Caco-2 (cell line): ENCODE measurements at regions not wholly inside any gene's neighbourhood (a gene's known extent, or its start where the extent isn't known, plus 50 kb on each side); places are given as distances from the start of the nearest gene placed in this dataset.

Source experiments
- BruUV-seq: library from RNA; stranded (reverse); fragments of 400-500 nt; replicated peaks from 2 replicates; lab custom pipeline; 2021; lab: Mats Ljungman, UMichigan
- CTCF ChIA-PET: fragments of 300-600 bp; sonication (Branson Sonifier 250); formaldehyde crosslinking; loops from one replicate; lab custom pipeline; 2022; ENCODE audit warnings: antibody characterized with exemption; lab: Charles Lee
- POLR2A ChIA-PET: fragments of 300-600 bp; sonication (Branson Sonifier 250); formaldehyde crosslinking; loops from one replicate; lab custom pipeline; 2022; ENCODE audit warnings: antibody characterized with exemption; lab: Charles Lee
- DNase-seq, 2 experiments: peaks; one replicate each; pipeline versions ENCODE4 v3.0.0 to v3.0.0-alpha.2; 2020 to 2022
- H3K27me3 ChIP-seq: replicated peaks from 2 replicates; pipeline ENCODE4 v1.6.0; 2011; ENCODE audit warnings: low read length; ENCODE audit not compliant: control insufficient read depth, insufficient read depth
- H3K36me3 ChIP-seq: 2 replicates; pipeline ENCODE4 v1.5.1; 2011; ENCODE audit warnings: low read length; ENCODE audit not compliant: control insufficient read depth, insufficient read depth
- H3K4me1 ChIP-seq: fragments of 250-450 bp; sonication (Bioruptor Pico); 2 replicates; pipeline ENCODE4 v1.5.1; 2020; ENCODE audit warnings: mild to moderate bottlenecking
- H3K4me3 ChIP-seq: 2 replicates; pipeline ENCODE4 v1.5.1; 2011; ENCODE audit warnings: low read depth, mild to moderate bottlenecking, control low read depth, low read length
- H3K9me3 ChIP-seq: fragments of 250-450 bp; sonication (Bioruptor Pico); 2 replicates; pipeline ENCODE4 v1.5.1; 2020; ENCODE audit warnings: mild to moderate bottlenecking, moderate library complexity
- H3K27ac Mint-ChIP-seq: one replicate; pipeline ENCODE4 v1.8.0; 2022; ENCODE audit warnings: mixed read lengths; ENCODE audit not compliant: unreplicated experiment
- H3K27me3 Mint-ChIP-seq: one replicate; pipeline ENCODE4 v1.8.0; 2022; ENCODE audit warnings: mixed read lengths; ENCODE audit not compliant: insufficient read depth, unreplicated experiment
- H3K36me3 Mint-ChIP-seq: one replicate; pipeline ENCODE4 v1.8.0; 2022; ENCODE audit warnings: mild to moderate bottlenecking, mixed read lengths; ENCODE audit not compliant: insufficient read depth, unreplicated experiment
- H3K4me1 Mint-ChIP-seq: one replicate; pipeline ENCODE4 v1.8.0; 2022; ENCODE audit warnings: low read depth, mixed read lengths; ENCODE audit not compliant: unreplicated experiment
- H3K4me3 Mint-ChIP-seq: one replicate; pipeline ENCODE4 v1.8.0; 2022; ENCODE audit warnings: mild to moderate bottlenecking, moderate library complexity, mixed read lengths; ENCODE audit not compliant: unreplicated experiment
- H3K9me3 Mint-ChIP-seq: one replicate; pipeline ENCODE4 v1.8.0; 2022; ENCODE audit warnings: mixed read lengths; ENCODE audit not compliant: unreplicated experiment
- CTCF ChIP-seq, 2 experiments: fragments of 200-600 bp in 1 of 2; IDR thresholded peaks; 1 replicate in 1 of 2; 2 replicates in 1 of 2; pipeline versions ENCODE4 v1.5.1 to v1.8.0; 2011 to 2022; ENCODE audit warnings: antibody characterized with exemption in 1 of 2, control low read depth in 1 of 2, inconsistent platforms in 1 of 2, low read depth in 1 of 2, low read length in 1 of 2, mild to moderate bottlenecking in 1 of 2, moderate library complexity in 1 of 2; ENCODE audit not compliant: insufficient read depth in 1 of 2, severe bottlenecking in 1 of 2, unreplicated experiment in 1 of 2
- intact Hi-C: fragments of 100-400 bp; cut with micrococcal nuclease; formaldehyde crosslinking; loops from one replicate; pipeline ENCODE4 v1.10.0; 2022; ENCODE audit not compliant: unreplicated experiment

DNA sequence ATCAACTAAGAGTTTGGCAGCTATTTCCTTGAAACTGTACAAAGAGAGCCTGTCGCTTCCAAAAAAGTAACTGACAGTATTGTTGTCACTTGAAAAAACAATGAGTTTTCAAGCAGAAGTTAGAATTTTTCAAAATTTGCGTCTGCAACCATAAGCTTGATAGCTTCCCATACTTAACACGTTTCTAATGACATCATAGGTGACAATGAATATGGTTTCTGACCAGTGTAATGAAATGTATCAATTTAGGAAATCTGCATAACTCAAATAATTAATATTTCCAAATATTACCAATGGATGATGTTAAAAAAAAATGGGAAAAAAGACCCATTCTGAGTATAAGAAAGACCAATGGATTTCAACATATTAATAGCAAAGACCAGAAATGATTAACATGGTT, 165.4 kb upstream of the CRY1 start:
- no peak for DNase-seq
- no peaks in the 10 kb centered on the region for H3K36me3 Mint-ChIP-seq
- POLR2A ChIA-PET = no interaction called here
- Histone ChIP-seq H3K27me3 (no peaks in the 10 kb centered on the region), H3K4me3 (no peak overlapping the region), H3K9me3 (peaks cover 4% of the 10 kb centered on the region; the same call in 1 of the 2 replicates), H3K36me3 (no peaks in the 10 kb centered on the region), H3K4me1 (no peaks in the 10 kb centered on the region)
- intact Hi-C loops = no loop called here
- H3K27me3 Mint-ChIP-seq = peaks cover 10% of the 10 kb centered on the region
- CTCF ChIA-PET = no interaction called here
- no peaks in the 10 kb centered on the region for H3K9me3 Mint-ChIP-seq
- BruUV-seq = no TSS peak
- no peak overlapping the region for H3K27ac Mint-ChIP-seq
- H3K4me3 Mint-ChIP-seq = no peak overlapping the region
- no peak for TF ChIP-seq CTCF (IDR thresholded peaks at IDR 0.05; ENCODE audit: insufficient read depth in 1 of 2, low read depth in 1 of 2, low read length in 1 of 2, severe bottlenecking in 1 of 2, unreplicated experiment in 1 of 2)
- no peaks in the 10 kb centered on the region for H3K4me1 Mint-ChIP-seq

- Histone ChIP-seq H3K27me3 (no peaks in the 10 kb centered on the region), H3K4me3 (no peak overlapping the region), H3K9me3 (peaks cover 8% of the 10 kb centered on the region; the same call in 1 of the 2 replicates), H3K4me1 (no peaks in the 10 kb centered on the region), H3K36me3 (no peaks in the 10 kb centered on the region)
- intact Hi-C loops = no loop called here
- DNase-seq = no peak
- Mint-ChIP-seq H3K9me3 (no peaks in the 10 kb centered on the region), H3K27ac (no peak overlapping the region), H3K36me3 (no peaks in the 10 kb centered on the region), H3K27me3 (peaks cover 20% of the 10 kb centered on the region), H3K4me1 (no peaks in the 10 kb centered on the region), H3K4me3 (no peak overlapping the region)
- POLR2A ChIA-PET = no interaction called here
- CTCF ChIA-PET = no interaction called here
- TF ChIP-seq CTCF (IDR thresholded peaks at IDR 0.05; ENCODE audit: insufficient read depth in 1 of 2, low read depth in 1 of 2, low read length in 1 of 2, severe bottlenecking in 1 of 2, unreplicated experiment in 1 of 2) = no peak
- no TSS peak for BruUV-seq
Measured at GRCh38 chr12:107263980-107264379, 170.6 kb upstream of the CRY1 start.

DNA sequence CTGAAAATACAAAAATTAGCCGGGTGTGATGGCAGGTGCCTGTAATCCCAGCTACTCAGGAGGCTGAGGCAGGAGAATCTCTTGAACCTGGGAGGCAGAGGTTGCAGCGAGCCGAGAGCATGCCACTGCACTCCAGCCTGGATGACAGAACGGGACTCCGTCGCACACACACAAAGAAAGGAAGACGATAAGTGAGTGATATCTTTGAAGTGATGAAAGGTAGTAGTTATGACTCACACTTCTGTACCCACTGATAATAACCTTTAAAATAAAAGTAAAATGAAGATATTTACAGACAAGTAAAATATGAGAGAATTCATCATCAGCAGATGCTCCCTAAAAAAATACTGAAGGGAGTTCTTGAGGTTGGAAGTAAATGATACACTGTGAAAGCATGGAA, 171.3 kb upstream of the CRY1 start:
- CTCF ChIA-PET = no interaction called here
- Histone ChIP-seq H3K4me3 (no peak overlapping the region), H3K36me3 (no peaks in the 10 kb centered on the region), H3K9me3 (peaks cover 8% of the 10 kb centered on the region; the same call in 1 of the 2 replicates), H3K27me3 (no peaks in the 10 kb centered on the region), H3K4me1 (no peaks in the 10 kb centered on the region)
- Mint-ChIP-seq H3K4me3 (no peak overlapping the region), H3K27ac (no peak overlapping the region), H3K4me1 (no peaks in the 10 kb centered on the region), H3K36me3 (no peaks in the 10 kb centered on the region), H3K9me3 (no peaks in the 10 kb centered on the region), H3K27me3 (peaks cover 23% of the 10 kb centered on the region)
- intact Hi-C loops = no loop called here
- POLR2A ChIA-PET = no interaction called here
- DNase-seq = no peak
- BruUV-seq = no TSS peak
- no peak for TF ChIP-seq CTCF (IDR thresholded peaks at IDR 0.05; ENCODE audit: insufficient read depth in 1 of 2, low read depth in 1 of 2, low read length in 1 of 2, severe bottlenecking in 1 of 2, unreplicated experiment in 1 of 2)
